ENCODE measurements at regions not wholly inside any gene's neighbourhood (a gene's known extent, or its start where the extent isn't known, plus 50 kb on each side); places are given as distances from the start of the nearest gene placed in this dataset.

DNA sequence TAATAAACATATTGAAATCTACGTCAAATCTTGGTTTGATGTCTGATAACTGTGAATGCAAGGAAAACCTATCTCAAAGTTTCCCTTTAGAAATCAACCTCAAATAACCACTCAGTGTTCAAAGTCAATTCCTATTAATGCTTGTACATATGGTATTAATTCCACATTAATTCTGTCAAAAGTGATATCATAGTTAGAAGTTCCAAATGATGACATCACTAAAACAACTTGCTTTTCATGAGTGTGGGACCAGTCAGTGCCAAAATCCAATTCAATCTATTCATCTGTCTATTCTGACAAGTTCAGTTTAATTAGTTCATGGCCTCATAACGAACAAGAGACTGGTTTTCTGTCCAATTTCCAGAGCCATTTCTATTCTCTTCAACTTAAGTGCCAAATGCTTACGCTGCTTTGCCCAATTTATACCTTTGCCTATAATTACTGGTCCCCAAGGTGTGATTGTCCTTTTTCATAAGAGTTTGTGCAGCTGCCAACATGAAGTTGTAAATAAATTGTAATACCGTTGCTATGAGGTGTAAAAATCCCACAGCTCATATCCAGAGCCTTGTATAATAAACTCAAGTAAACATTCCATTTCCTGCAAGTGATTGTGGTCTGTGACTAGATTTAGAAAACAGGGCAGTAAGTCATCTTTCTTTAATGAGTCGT lies 476.2 kb downstream of the RAB28 start:
- Histone ChIP-seq H3K23ac (ENCODE audit: low read depth, low read length) (no peak overlapping the region), H2AK5ac (ENCODE audit: low read depth, low read length) (no peak overlapping the region), H2AK9ac (replicated peaks; ENCODE audit: low read depth, low read length, poor library complexity) (no peak overlapping the region), H4K5ac (ENCODE audit: low read depth, low read length) (no peak overlapping the region), H3K4me2 (ENCODE audit: low read depth, low read length) (no peak overlapping the region), H3K4me1 (ENCODE audit: control insufficient read depth, insufficient read depth, low read length) (no peaks in the 10 kb centered on the region), H3K9me1 (ENCODE audit: insufficient read depth, low read length) (no peaks in the 10 kb centered on the region), H3K14ac (replicated peaks; ENCODE audit: low read depth, low read length) (no peak overlapping the region), H3K9ac (ENCODE audit: low read depth, low read length) (no peak overlapping the region), H3K9me3 (ENCODE audit: control insufficient read depth, insufficient read depth, low read length) (peaks cover 15% of the 10 kb centered on the region), H4K8ac (ENCODE audit: low read depth in 2 of 2, low read length in 2 of 2) (no peak overlapping the region), H3K4ac (ENCODE audit: low read depth, low read length) (no peak overlapping the region), H4K20me1 (ENCODE audit: insufficient read depth, low read length) (no peaks in the 10 kb centered on the region), H3K56ac (ENCODE audit: extremely low read depth, insufficient read depth, low read length) (no peak overlapping the region), H2BK20ac (ENCODE audit: low read depth, low read length) (no peak overlapping the region), H3K18ac (ENCODE audit: low read depth, low read length) (no peak overlapping the region), H2BK15ac (ENCODE audit: low read depth, low read length) (no peak overlapping the region), H2BK5ac (ENCODE audit: low read depth, low read length, poor library complexity, severe bottlenecking) (no peak overlapping the region), H4K91ac (ENCODE audit: insufficient read depth, low read depth, low read length) (no peak overlapping the region), H3K36me3 (ENCODE audit: control insufficient read depth, insufficient read depth, low read length) (no peaks in the 10 kb centered on the region), H2BK120ac (ENCODE audit: low read depth, low read length) (no peak overlapping the region), H3K27me3 (ENCODE audit: control insufficient read depth, insufficient read depth, low read length) (no peaks in the 10 kb centered on the region), H3K27ac (ENCODE audit: insufficient read depth, low read length) (no peak overlapping the region), H3K79me1 (ENCODE audit: low read depth in 1 of 2, low read length in 2 of 2) (no peaks in the 10 kb centered on the region), H2AFZ (replicated peaks; ENCODE audit: low read length, poor library complexity) (no peak overlapping the region), H3K4me3 (ENCODE audit: insufficient read depth, low read depth, low read length) (no peak overlapping the region)
- WGBS, 2 experiments (ENCODE audit: extremely low coverage in 2 of 2, insufficient read length in 1 of 2), result no CpG with 5 or more reads among the region's 5 CpGs
- BruUV-seq (replicated peaks), result no TSS peak
- TF ChIP-seq CEBPB (IDR thresholded peaks at IDR 0.05; ENCODE audit: low read depth, low read length), result no peak
- TF ChIP-seq RCOR1 (IDR thresholded peaks at IDR 0.05; ENCODE audit: insufficient replicate concordance, low read length), result no peak
- no peak for TF ChIP-seq MAFK (IDR thresholded peaks at IDR 0.05; ENCODE audit: low read depth, low read length)
- no peak for TF ChIP-seq FOS (IDR thresholded peaks at IDR 0.05; ENCODE audit: low read depth, low read length)
- TF ChIP-seq BHLHE40 (IDR thresholded peaks at IDR 0.05; ENCODE audit: low read depth, low read length), result no peak
- TF ChIP-seq, protein P1, sequence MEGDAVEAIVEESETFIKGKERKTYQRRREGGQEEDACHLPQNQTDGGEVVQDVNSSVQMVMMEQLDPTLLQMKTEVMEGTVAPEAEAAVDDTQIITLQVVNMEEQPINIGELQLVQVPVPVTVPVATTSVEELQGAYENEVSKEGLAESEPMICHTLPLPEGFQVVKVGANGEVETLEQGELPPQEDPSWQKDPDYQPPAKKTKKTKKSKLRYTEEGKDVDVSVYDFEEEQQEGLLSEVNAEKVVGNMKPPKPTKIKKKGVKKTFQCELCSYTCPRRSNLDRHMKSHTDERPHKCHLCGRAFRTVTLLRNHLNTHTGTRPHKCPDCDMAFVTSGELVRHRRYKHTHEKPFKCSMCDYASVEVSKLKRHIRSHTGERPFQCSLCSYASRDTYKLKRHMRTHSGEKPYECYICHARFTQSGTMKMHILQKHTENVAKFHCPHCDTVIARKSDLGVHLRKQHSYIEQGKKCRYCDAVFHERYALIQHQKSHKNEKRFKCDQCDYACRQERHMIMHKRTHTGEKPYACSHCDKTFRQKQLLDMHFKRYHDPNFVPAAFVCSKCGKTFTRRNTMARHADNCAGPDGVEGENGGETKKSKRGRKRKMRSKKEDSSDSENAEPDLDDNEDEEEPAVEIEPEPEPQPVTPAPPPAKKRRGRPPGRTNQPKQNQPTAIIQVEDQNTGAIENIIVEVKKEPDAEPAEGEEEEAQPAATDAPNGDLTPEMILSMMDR (conservative IDR thresholded peaks at IDR 0.05; ENCODE audit: low read depth, low read length), result no peak
- no peak for TF ChIP-seq SMC3 (IDR thresholded peaks at IDR 0.05; ENCODE audit: low read depth, low read length)
- no peak for TF ChIP-seq MXI1 (IDR thresholded peaks at IDR 0.05; ENCODE audit: borderline replicate concordance, low read depth, low read length)
- TF ChIP-seq RAD21 (IDR thresholded peaks at IDR 0.05; ENCODE audit: low read length), result no peak
- no peak for TF ChIP-seq RFX5 (IDR thresholded peaks at IDR 0.05; ENCODE audit: low read depth, low read length)
- no peak for TF ChIP-seq NFE2L2 (IDR thresholded peaks at IDR 0.05; ENCODE audit: low read depth, low read length)
- TF ChIP-seq, protein P2, sequence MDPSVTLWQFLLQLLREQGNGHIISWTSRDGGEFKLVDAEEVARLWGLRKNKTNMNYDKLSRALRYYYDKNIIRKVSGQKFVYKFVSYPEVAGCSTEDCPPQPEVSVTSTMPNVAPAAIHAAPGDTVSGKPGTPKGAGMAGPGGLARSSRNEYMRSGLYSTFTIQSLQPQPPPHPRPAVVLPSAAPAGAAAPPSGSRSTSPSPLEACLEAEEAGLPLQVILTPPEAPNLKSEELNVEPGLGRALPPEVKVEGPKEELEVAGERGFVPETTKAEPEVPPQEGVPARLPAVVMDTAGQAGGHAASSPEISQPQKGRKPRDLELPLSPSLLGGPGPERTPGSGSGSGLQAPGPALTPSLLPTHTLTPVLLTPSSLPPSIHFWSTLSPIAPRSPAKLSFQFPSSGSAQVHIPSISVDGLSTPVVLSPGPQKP (IDR thresholded peaks at IDR 0.05; ENCODE audit: borderline replicate concordance, low read depth, low read length), result no peak
- TF ChIP-seq, protein P3, sequence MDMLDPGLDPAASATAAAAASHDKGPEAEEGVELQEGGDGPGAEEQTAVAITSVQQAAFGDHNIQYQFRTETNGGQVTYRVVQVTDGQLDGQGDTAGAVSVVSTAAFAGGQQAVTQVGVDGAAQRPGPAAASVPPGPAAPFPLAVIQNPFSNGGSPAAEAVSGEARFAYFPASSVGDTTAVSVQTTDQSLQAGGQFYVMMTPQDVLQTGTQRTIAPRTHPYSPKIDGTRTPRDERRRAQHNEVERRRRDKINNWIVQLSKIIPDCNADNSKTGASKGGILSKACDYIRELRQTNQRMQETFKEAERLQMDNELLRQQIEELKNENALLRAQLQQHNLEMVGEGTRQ (IDR thresholded peaks at IDR 0.05; ENCODE audit: low read depth, low read length), result no peak
- no peak for TF ChIP-seq MAZ (IDR thresholded peaks at IDR 0.05; ENCODE audit: borderline replicate concordance, low read depth, low read length)
- no peak for TF ChIP-seq POLR2A (IDR thresholded peaks at IDR 0.05; ENCODE audit: low read depth, low read length)
- dilution Hi-C loops (cut with HindIII; ENCODE audit: low sequenced_read_pairs, unreplicated experiment), result no loop called here
- ChIA-PET CTCF (no interaction called here), POLR2A (ENCODE audit: unreplicated experiment) (no interaction called here)
- DNase-seq (no peak), ATAC-seq (ENCODE audit: low read depth) (no peak)
- in situ Hi-C loops (cut with MboI; ENCODE audit: low sequenced_read_pairs), result no loop called here
- intact Hi-C loops (cut with micrococcal nuclease), result no loop called here
